ENCODE measurements at regions not wholly inside any gene's neighbourhood (a gene's known extent, or its start where the extent isn't known, plus 50 kb on each side); places are given as distances from the start of the nearest gene placed in this dataset.

- TF ChIP-seq CTCF (IDR thresholded peaks at IDR 0.05) (no peak), POLR2A (IDR thresholded peaks at IDR 0.05) (no peak)
These were observed 61.3 kb upstream of the HDAC4 start for GRCh38 chr2:239462191-239462515.

Measured in testis (tissue), 2 donors.